MM.1S (cell line): ENCODE measurements at regions not wholly inside any gene's neighbourhood (a gene's known extent, or its start where the extent isn't known, plus 50 kb on each side); places are given as distances from the start of the nearest gene placed in this dataset.
A peak's percentile ranks its signal among the peaks of the same experiment; 100 is the strongest.

Experiments
- DNase-seq: peaks from one replicate; pipeline ENCODE4 v3.0.0-alpha.2; 2015
- H2AFZ ChIP-seq: fragments of 300-600 bp; sonication (generic); 2 replicates; pipeline ENCODE4 v1.6.0; 2016; ENCODE audit warnings: antibody characterized with exemption, low read length
- H3F3A ChIP-seq: fragments of 300-600 bp; sonication (generic); 2 replicates; pipeline ENCODE4 v1.6.1; 2016; ENCODE audit warnings: mild to moderate bottlenecking, antibody characterized with exemption, low read length, moderate library complexity, mixed read lengths; ENCODE audit not compliant: insufficient read depth
- H3K27ac ChIP-seq: fragments of 300-600 bp; sonication (generic); 2 replicates; pipeline ENCODE4 v1.5.1; 2016; ENCODE audit warnings: mild to moderate bottlenecking, low read length
- H3K27me3 ChIP-seq: fragments of 300-600 bp; sonication (generic); replicated peaks from 2 replicates; pipeline ENCODE4 v1.6.0; 2016; ENCODE audit warnings: low read length; ENCODE audit not compliant: insufficient read depth
- H3K36me3 ChIP-seq: fragments of 300-600 bp; sonication (generic); replicated peaks from 2 replicates; pipeline ENCODE4 v1.6.1; 2016; ENCODE audit warnings: mild to moderate bottlenecking, low read length, mixed read lengths; ENCODE audit not compliant: insufficient read depth
- H3K4me1 ChIP-seq: fragments of 300-600 bp; sonication (generic); 2 replicates; pipeline ENCODE4 v1.6.1; 2016; ENCODE audit warnings: low read length, mixed read lengths
- H3K4me2 ChIP-seq: fragments of 300-600 bp; sonication (generic); 2 replicates; pipeline ENCODE4 v1.6.0; 2016; ENCODE audit warnings: low read depth, low read length
- H3K4me3 ChIP-seq: fragments of 300-600 bp; sonication (generic); 2 replicates; pipeline ENCODE4 v1.5.1; 2016; ENCODE audit warnings: low read length, mixed read lengths
- H3K79me2 ChIP-seq: fragments of 300-600 bp; sonication (generic); 2 replicates; pipeline ENCODE4 v1.6.1; 2016; ENCODE audit warnings: mixed run types, low read length, mixed read lengths
- H3K9ac ChIP-seq: fragments of 300-600 bp; sonication (generic); 2 replicates; pipeline ENCODE4 v1.6.1; 2016; ENCODE audit warnings: low read length, mixed read lengths
- H3K9me2 ChIP-seq: fragments of 300-600 bp; sonication (generic); replicated peaks from 2 replicates; pipeline ENCODE4 v1.6.1; 2016; ENCODE audit warnings: mild to moderate bottlenecking, low read length, mixed read lengths; ENCODE audit not compliant: insufficient read depth
- H3K9me3 ChIP-seq: fragments of 300-600 bp; sonication (generic); replicated peaks from 2 replicates; pipeline ENCODE4 v1.6.1; 2016; ENCODE audit warnings: mild to moderate bottlenecking, low read length, mixed read lengths; ENCODE audit not compliant: insufficient read depth
- H4K20me1 ChIP-seq: fragments of 300-600 bp; sonication (generic); 2 replicates; pipeline ENCODE4 v1.6.1; 2016; ENCODE audit warnings: mild to moderate bottlenecking, low read length, moderate library complexity, mixed read lengths; ENCODE audit not compliant: insufficient read depth
- CTCF ChIP-seq: fragments of 300-600 bp; sonication (generic); IDR thresholded peaks from 2 replicates; pipeline ENCODE4 v1.5.1; 2016; ENCODE audit warnings: antibody characterized with exemption, low read length, mixed read lengths
- EZH2 ChIP-seq: fragments of 300-600 bp; sonication (generic); optimal IDR thresholded peaks from 2 replicates; pipeline ENCODE3; 2017; ENCODE audit warnings: low read depth, mild to moderate bottlenecking, antibody characterized with exemption, low read length, mixed read lengths
- EZH2phosphoT487 ChIP-seq: fragments of 300-600 bp; sonication (generic); IDR thresholded peaks from 2 replicates; pipeline ENCODE4 v1.6.1; 2018; ENCODE audit warnings: antibody characterized with exemption, low read length

DNA sequence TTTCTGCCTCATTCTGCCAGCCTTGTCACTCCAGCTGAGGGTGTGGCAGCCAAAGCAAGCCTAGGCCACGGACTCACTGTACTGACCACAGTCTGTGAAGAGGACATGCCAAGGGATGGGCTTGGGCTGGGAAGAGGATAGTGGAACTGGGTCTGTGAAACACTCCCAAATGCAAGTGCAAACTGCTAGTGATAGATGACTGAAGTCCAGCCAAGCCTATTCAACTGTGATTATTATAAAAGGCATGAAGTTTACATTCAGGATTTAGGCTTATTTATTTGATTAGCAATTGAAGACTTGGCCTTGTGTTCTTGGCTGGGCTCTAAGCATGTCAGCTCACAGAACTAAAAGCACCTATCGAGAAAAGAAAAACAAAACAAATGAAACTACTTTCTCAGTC, 84.9 kb upstream of the UBE2E1 start:
- Histone ChIP-seq H3K79me2 (no peaks in the 10 kb centered on the region), H3K9me3 (no peaks in the 10 kb centered on the region), H4K20me1 (no peaks in the 10 kb centered on the region), H3F3A (peaks cover 8% of the 10 kb centered on the region; the same call in 1 of the 2 replicates), H3K27ac (no peak overlapping the region), H3K27me3 (no peaks in the 10 kb centered on the region), H3K9ac (no peak overlapping the region), H2AFZ (no peak overlapping the region), H3K9me2 (no peaks in the 10 kb centered on the region), H3K36me3 (no peaks in the 10 kb centered on the region), H3K4me2 (no peak overlapping the region), H3K4me1 (peaks cover 23% of the 10 kb centered on the region), H3K4me3 (no peak overlapping the region)
- DNase-seq, result no peak
- TF ChIP-seq CTCF (no peak), EZH2phosphoT487 (no peak), EZH2 (no peak)

DNA sequence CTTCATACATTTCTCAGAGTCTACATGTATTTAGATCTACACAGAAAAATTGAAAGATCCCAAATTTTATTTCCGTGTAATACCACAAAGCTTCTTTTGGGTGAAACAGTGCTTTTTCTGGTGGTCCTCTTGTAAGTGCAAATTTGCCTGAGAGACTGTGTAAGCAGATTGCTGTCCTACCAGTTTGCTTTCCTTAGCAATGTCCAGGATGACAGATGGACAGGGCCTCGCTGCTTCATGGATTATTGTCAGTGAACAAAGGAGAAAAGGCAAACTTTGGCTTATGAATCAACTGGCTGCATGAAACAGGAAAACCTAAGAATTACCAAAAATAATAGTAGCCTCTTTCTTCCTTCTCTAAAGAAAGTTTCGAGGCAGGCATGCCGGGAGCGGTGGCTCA, 82.6 kb upstream of the UBE2E1 start:
- no peaks in the 10 kb centered on the region for H3K9me3 ChIP-seq
- no peak overlapping the region for H2AFZ ChIP-seq
- H3K9me2 ChIP-seq, result no peaks in the 10 kb centered on the region
- H3F3A ChIP-seq, result peaks cover 19% of the 10 kb centered on the region
- no peak for TF ChIP-seq CTCF
- no peak for TF ChIP-seq EZH2
- TF ChIP-seq EZH2phosphoT487, result no peak
- H3K9ac ChIP-seq, result no peak overlapping the region
- no peaks in the 10 kb centered on the region for H3K36me3 ChIP-seq
- no peaks in the 10 kb centered on the region for H3K79me2 ChIP-seq
- DNase-seq, result no peak
- H4K20me1 ChIP-seq, result no peaks in the 10 kb centered on the region
- no peaks in the 10 kb centered on the region for H3K27me3 ChIP-seq
- no peak overlapping the region for H3K4me3 ChIP-seq
- H3K27ac ChIP-seq, result no peak overlapping the region
- peaks cover 37% of the 10 kb centered on the region for H3K4me1 ChIP-seq
- no peak overlapping the region for H3K4me2 ChIP-seq

DNA sequence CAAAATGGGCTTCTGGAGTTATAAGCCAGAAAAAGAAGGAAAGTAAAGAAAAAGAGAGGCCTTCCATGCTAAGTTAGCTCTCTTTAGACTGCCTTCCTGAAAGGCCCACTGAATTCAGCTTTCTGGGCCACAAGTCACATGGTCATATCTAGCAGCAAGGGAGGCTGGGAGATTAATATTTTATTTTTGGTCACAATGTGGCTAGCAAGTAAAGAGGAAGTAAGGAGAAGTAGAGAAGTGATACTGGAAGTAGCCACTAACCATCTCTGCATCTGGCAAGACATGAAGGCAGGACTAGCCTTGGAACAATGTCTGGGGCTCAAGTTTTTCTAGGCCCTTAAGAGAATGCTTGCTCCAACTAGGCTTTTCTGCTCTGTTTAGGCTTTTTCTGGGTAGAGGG, 81.8 kb upstream of the UBE2E1 start:
- H3K9me2 ChIP-seq, result no peaks in the 10 kb centered on the region
- TF ChIP-seq EZH2 (no peak), CTCF (no peak)
- H3K36me3 ChIP-seq, result no peaks in the 10 kb centered on the region
- H3F3A ChIP-seq, result peaks cover 19% of the 10 kb centered on the region
- DNase-seq, result peak; percentile 64
- H3K9ac ChIP-seq, result 0 out of 2 replicates have a peak overlapping the region, but pooled peaks have one; percentile 6
- peak overlapping the region; percentile 75 for H2AFZ ChIP-seq
- no peak overlapping the region for H3K4me3 ChIP-seq
- peak overlapping the region; percentile 71; the same call in 1 of the 2 replicates for H3K27ac ChIP-seq
- H4K20me1 ChIP-seq, result no peaks in the 10 kb centered on the region
- H3K27me3 ChIP-seq, result no peaks in the 10 kb centered on the region
- no peaks in the 10 kb centered on the region for H3K9me3 ChIP-seq
- peaks cover 37% of the 10 kb centered on the region for H3K4me1 ChIP-seq
- peak overlapping the region; percentile 23 for H3K4me2 ChIP-seq
- no peaks in the 10 kb centered on the region for H3K79me2 ChIP-seq
